ENCODE measurements at regions not wholly inside any gene's neighbourhood (a gene's known extent, or its start where the extent isn't known, plus 50 kb on each side); places are given as distances from the start of the nearest gene placed in this dataset.

- Histone ChIP-seq H3K9me3 (no peaks in the 10 kb centered on the region), H3K4me1 (ENCODE audit: low read depth) (no peaks in the 10 kb centered on the region), H3K4me3 (no peak overlapping the region), H3K36me3 (ENCODE audit: low read depth) (no peaks in the 10 kb centered on the region)
- TF ChIP-seq CTCF (IDR thresholded peaks at IDR 0.05): no peak
- DNase-seq (no peak), ATAC-seq (no peak)
- intact Hi-C loops (cut with DNase I, micrococcal nuclease): no loop called here
Measured at GRCh38 chr3:103166890-103167289, 732.1 kb downstream of the ZPLD1 start.

GRCh38 chr3:103167850-103168249 is 733.0 kb downstream of the ZPLD1 start:
- DNase-seq: no peak
- H3K9me3 ChIP-seq: no peaks in the 10 kb centered on the region
- intact Hi-C loops (cut with DNase I, micrococcal nuclease): no loop called here
- H3K36me3 ChIP-seq (ENCODE audit: low read depth): no peaks in the 10 kb centered on the region
- no peaks in the 10 kb centered on the region for H3K4me1 ChIP-seq (ENCODE audit: low read depth)
- H3K4me3 ChIP-seq: no peak overlapping the region
- ATAC-seq: no peak
- TF ChIP-seq CTCF (IDR thresholded peaks at IDR 0.05): no peak

GRCh38 chr3:103169289-103169688 is 734.5 kb downstream of the ZPLD1 start:
- intact Hi-C loops (cut with DNase I, micrococcal nuclease): no loop called here
- Histone ChIP-seq H3K36me3 (ENCODE audit: low read depth) (no peaks in the 10 kb centered on the region), H3K4me1 (ENCODE audit: low read depth) (no peaks in the 10 kb centered on the region), H3K9me3 (no peaks in the 10 kb centered on the region), H3K4me3 (no peak overlapping the region)
- TF ChIP-seq CTCF (IDR thresholded peaks at IDR 0.05): no peak
- DNase-seq (no peak), ATAC-seq (no peak)

GRCh38 chr3:103170651-103171050 is 735.8 kb downstream of the ZPLD1 start:
- Histone ChIP-seq H3K9me3 (no peaks in the 10 kb centered on the region), H3K4me3 (no peak overlapping the region), H3K36me3 (ENCODE audit: low read depth) (no peaks in the 10 kb centered on the region), H3K4me1 (ENCODE audit: low read depth) (no peaks in the 10 kb centered on the region)
- DNase-seq (no peak), ATAC-seq (no peak)
- no peak for TF ChIP-seq CTCF (IDR thresholded peaks at IDR 0.05)
- intact Hi-C loops (cut with DNase I, micrococcal nuclease): no loop called here

GRCh38 chr3:103173940-103174339 is 739.1 kb downstream of the ZPLD1 start:
- Histone ChIP-seq H3K36me3 (ENCODE audit: low read depth) (no peaks in the 10 kb centered on the region), H3K9me3 (no peaks in the 10 kb centered on the region), H3K4me3 (no peak overlapping the region), H3K4me1 (ENCODE audit: low read depth) (no peaks in the 10 kb centered on the region)
- DNase-seq (no peak), ATAC-seq (no peak)
- intact Hi-C loops (cut with DNase I, micrococcal nuclease): no loop called here
- no peak for TF ChIP-seq CTCF (IDR thresholded peaks at IDR 0.05)

- no peak overlapping the region for H3K4me3 ChIP-seq
Measured at GRCh38 chr3:103181160-103181559, 746.3 kb downstream of the ZPLD1 start.

More at GRCh38 chr3:103181160-103181559, 746.3 kb downstream of the ZPLD1 start:
- no peak for ATAC-seq
- no peak for DNase-seq
- Histone ChIP-seq H3K4me1 (ENCODE audit: low read depth) (no peaks in the 10 kb centered on the region), H3K36me3 (ENCODE audit: low read depth) (no peaks in the 10 kb centered on the region), H3K9me3 (no peaks in the 10 kb centered on the region)
- no peak for TF ChIP-seq CTCF (IDR thresholded peaks at IDR 0.05)
- intact Hi-C loops (cut with DNase I, micrococcal nuclease): no loop called here
